Inflammatory macrophage treated with lipopolysaccharide for 1 hour (primary cell): ENCODE measurements at regions not wholly inside any gene's neighbourhood (a gene's known extent, or its start where the extent isn't known, plus 50 kb on each side); places are given as distances from the start of the nearest gene placed in this dataset.

ENCODE experiments used
- DNase-seq, 2 donors: peaks; one replicate each; pipeline ENCODE4 v3.0.0-alpha.2; 2020 to 2022

DNA sequence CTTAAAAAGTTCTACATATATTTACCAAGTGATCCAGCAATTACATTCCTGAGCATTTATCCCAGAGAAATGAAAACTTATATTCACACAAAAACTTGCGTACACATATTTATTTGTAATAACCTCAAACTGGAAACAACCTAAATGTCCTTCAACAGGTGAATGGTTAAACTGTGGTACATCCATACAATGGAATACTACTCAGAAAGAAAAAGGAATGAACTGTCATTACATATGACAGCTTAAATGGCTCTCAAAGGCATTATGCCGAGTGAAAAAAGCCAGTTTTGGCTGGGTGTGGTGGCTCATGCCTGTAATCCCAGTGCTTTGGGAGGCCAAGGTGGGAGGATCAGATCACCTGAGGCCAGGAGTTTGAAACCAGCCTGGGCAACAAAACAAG lies 79.1 kb upstream of the DYNC1I2 start:
- DNase-seq, result no peak

DNA sequence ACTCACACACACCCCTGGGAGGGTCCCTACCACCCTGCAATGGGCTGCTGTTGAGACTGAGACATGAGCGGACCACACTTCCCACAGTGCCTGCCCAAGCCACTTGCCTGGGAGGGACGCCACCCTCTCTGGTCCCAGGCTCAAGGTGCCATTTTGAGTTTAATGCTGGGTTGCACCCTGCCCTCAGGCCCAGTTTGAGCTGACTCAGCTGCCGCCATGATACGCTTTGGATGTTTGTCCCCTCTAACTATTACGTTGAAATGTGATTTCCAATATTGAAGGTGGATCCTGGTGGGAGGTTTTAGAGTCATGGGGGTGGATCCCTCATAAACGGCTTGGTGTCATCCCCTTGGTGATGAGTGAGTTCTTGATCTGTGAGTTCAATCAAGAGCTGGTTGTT lies 76.4 kb upstream of the DYNC1I2 start:
- DNase-seq, result no peak

DNA sequence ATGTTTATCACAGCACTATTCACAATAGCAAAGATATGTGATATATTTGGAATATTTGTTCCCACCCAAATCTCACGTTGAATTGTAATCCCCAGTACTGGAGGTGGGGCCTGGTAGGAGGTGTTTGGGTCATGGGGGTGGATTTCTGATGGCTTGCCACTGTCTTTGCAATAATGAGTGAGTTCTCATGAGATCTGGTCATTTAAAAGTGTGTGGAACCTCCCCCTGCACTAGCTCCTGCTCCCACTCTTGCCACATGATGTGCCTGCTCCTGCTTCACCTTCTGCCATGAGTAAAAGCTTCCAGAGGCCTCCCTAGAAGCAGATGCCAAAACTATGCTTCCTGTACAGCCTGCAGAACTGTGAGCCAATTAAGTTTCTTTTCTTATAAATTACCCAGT lies 72.2 kb upstream of the DYNC1I2 start:
- DNase-seq, result no peak

GRCh38 chr2:171617981-171618380 lies 69.3 kb upstream of the DYNC1I2 start:
- DNase-seq, result no peak

DNA sequence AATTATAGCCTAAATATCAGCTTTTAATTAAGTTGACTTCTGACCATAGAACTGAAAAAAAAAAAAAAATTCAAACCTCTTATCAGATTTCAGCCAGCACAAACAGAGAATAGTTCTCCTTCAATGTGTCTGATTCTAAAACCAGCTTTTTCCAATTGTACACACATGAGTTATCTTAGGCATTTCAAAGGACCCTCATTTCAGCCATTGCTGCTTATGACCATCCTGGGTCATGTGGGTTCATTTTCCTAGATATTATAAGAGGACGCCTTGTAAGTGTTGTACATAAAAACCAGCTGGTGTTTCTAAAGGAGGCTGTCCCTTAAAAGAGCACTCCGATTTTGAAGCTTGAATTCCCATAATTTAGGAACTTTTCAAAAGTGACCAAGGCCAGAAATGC lies 62.3 kb upstream of the DYNC1I2 start:
- no peak for DNase-seq

DNA sequence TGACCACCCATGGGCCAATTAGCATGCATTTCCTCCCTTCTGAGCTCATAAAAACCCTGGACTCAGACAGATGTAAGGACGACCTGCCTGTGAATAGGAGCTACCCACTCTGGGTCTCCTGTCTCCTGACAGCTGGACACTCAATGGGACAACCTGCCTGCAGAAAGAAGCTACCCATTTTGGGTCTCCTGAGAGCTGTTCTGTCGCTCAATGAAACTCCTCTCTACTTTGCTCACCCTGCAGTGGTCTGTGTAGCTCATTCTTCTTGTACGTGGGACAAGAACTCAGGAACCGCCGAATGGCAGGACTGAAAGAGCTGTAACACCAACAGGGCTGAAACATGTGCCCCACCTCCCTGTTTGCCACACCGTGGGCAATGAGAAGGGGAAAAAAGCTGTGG lies 60.3 kb upstream of the DYNC1I2 start:
- no peak for DNase-seq

- no peak for DNase-seq
These were observed 59.9 kb upstream of the DYNC1I2 start for GRCh38 chr2:171627412-171627811.

DNA sequence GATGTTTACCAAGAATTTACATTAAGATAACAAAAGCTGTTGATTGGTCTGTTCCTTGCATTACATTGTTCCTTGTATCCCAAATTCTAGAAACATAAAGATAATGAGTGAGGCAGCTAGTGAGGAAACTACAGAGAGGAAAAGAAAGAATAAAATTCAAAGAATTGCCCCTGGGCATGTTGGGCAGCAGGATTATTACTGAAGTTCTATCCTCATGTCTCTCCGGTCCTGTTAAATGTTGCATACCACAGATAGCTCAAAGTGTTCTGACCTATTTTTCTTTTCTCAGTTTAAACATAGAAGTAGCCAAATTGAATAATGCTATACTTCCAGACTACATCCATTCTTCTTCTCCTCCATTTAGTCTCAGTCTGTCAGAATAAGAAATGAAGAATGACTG lies 58.2 kb upstream of the DYNC1I2 start:
- no peak for DNase-seq

DNA sequence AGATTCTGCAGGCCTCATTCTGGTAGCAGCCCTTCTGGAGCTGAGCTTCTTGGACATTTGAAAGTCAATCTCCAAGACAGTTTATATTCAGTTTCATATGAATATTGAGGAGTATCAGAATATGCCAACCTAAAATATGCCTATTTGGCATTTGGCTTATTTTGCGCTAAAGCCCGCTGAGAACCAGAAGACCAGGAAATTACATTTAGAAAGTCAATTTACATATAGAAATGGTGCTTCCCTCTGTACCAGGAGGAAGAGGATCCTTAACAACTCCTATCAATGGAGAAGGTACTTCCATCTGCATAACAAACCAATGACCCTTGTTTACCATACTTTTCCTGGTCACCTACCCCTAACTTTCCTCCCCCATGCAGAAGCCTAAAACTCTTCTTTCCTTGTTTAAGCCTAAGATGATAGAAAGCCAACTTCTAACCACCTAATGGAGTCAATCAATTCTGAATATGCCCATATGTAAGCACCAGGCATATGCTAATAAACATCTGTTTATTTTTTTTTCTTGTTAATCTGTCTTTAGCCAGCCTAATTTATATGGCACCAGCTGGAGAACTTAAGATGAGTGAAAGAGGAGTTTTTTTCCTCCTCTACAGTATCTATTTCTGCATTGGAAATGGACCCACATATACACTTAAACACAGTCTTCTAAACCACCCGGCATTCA lies 57.0 kb upstream of the DYNC1I2 start:
- DNase-seq, result no peak

DNA sequence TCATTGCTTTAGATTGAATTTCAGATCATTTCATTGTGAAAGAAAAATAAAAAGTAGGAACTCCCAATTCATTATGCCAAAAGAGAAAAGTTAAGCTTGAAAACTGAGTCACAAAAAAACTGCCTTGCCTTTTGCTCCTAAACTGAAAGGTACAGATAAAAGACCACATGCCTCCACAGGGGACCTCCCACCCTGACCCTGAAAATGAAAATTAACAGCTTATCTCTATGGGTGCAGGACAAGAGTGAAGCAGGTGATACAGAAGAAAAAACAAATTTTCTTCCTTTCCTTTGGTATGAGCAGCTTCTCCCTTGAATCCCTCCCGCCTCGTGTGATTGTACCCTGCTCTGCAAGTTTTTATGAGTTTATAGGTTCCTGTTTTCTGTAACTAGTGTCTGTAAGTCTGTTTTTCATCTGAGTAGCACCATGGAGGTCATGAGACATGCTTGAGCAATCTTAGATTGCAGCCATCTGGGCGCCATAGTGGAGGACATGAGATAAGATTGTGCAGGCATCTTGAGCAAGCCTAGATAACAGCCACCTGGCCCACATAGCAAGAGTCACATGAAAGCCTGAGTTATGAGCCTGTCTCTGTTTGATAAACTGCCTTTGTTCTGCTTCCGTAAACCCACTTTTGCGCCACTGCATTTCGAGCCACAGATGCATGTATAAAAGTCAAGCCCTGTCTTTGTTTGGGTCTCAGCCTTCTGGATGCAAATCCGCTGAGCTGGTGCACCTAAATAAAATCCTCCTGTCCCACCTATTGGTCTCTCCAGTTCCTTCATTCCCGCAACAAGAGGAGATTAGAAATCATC lies 56.2 kb upstream of the DYNC1I2 start:
- peak in 1 of 2 donors; percentile 1 for DNase-seq
